Prostate gland (tissue), 2 donors: ENCODE measurements at regions not wholly inside any gene's neighbourhood (a gene's known extent, or its start where the extent isn't known, plus 50 kb on each side); places are given as distances from the start of the nearest gene placed in this dataset.

ENCODE experiments used
- CTCF ChIP-seq, 4 experiments: fragments of 200-600 bp in 2 of 4; fragments of 450-650 bp in 2 of 4; sonication (generic) in 2 of 4; IDR thresholded peaks; 1 replicate in 3 of 4; 2 replicates in 1 of 4; pipeline ENCODE4 v1.5.1; 2016 to 2019; ENCODE audit warnings: antibody characterized with exemption in 4 of 4, mild to moderate bottlenecking in 2 of 4, moderate library complexity in 2 of 4
- POLR2A ChIP-seq: fragments of 450-650 bp; IDR thresholded peaks from one replicate; pipeline ENCODE4 v1.6.1; 2016; ENCODE audit warnings: antibody characterized with exemption, mild to moderate bottlenecking
- POLR2AphosphoS5 ChIP-seq: sonication (generic); formaldehyde crosslinking; IDR thresholded peaks from one replicate; pipeline ENCODE4 v1.6.1; 2017; ENCODE audit warnings: antibody characterized with exemption

GRCh38 chr4:159766241-159766640, 663.4 kb downstream of the RAPGEF2 start:
- TF ChIP-seq POLR2AphosphoS5 (no peak), CTCF (IDR thresholded peaks at IDR 0.05) (no peak), POLR2A (no peak)
